Hematopoietic multipotent progenitor cell (in vitro differentiated cells): ENCODE measurements at regions not wholly inside any gene's neighbourhood (a gene's known extent, or its start where the extent isn't known, plus 50 kb on each side); places are given as distances from the start of the nearest gene placed in this dataset.
"Not testable (repeated sequence)": the region's sequence is repeated elsewhere in the genome, so short reads cannot be mapped to it uniquely, and the experiment has no call there.

ENCODE experiments used
- DNase-seq, 3 donors: peaks; one replicate each; pipeline ENCODE4 v3.0.0-alpha.2; 2011 to 2015; ENCODE audit warnings: low read depth in 2 of 3, low spot score in 2 of 3

DNA sequence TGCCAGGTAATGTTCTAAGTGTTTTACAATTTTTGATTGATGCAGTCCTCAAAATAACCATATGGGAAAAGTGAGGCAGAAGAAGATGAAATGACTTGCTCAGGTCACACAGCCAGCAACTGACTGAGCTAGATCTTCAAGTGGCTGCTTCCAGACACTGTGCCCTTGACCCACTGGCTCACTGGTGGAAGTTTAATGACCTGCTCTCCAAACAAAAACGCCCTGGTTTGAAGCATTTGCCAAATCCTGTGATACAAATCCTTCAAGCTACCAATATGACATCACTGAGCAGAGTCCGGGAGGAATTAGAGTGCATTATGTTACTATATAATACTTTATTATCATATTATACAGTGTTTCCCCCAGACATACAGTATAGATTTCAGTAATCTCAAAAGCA lies 459.4 kb downstream of the GADD45G start:
- DNase-seq = no peak

DNA sequence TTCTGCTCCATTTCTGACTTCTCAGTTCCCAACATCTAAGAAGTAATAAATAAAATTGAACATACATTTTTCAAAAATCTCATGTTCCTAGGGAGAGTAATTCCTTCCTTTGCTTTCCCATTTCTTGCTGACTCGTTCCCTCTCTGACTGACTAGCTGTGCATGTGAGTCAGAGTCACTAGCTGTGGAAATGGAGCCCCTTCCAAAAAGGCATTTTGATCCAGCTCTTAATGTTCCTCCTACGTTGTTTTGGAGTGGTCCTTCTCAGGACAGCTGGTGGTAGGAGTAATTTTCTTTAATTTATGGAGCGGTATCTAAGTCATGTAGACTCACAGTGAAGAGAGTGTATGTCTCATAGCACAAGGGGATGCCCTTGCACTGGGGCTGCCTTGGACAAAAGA lies 460.2 kb downstream of the GADD45G start:
- DNase-seq = no peak

DNA sequence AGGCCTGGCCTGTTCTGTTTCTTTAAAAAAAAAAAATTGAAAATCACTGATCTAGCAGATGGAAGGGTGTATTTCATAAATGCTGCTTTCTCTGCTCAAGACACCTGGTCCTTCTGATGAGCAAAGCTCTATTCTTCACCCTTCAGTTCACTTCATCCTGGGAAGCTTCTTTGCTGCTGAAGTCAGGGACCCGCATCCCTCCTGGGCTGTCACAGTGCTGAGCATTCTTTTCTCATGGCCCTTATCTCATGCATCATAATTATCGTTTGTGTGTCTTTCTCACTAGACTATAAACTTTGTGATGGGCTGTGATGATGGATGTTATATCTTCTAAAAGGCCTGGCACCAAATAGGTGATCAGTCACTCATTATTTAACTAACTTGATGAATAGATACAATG lies 461.0 kb downstream of the GADD45G start:
- no peak for DNase-seq

DNA sequence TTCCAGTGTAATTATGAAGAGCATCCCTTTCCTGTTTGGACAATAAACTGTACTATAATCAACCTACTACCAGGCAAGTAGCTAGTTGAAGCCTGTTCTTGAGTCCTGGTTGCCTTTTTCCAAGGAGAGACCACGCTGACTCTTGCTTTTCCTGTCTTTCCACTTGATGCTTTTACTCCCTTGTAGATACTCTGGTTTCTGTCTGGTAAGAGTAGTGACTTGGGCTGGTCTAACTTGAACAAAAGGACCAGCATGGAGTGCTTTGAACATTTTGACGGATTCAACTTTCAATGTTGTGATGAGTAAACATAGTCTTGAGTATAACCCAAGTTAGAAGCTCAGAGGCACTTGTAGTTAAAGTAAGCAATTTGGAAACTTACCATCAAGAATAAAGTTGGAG lies 464.3 kb downstream of the GADD45G start:
- no peak for DNase-seq

DNA sequence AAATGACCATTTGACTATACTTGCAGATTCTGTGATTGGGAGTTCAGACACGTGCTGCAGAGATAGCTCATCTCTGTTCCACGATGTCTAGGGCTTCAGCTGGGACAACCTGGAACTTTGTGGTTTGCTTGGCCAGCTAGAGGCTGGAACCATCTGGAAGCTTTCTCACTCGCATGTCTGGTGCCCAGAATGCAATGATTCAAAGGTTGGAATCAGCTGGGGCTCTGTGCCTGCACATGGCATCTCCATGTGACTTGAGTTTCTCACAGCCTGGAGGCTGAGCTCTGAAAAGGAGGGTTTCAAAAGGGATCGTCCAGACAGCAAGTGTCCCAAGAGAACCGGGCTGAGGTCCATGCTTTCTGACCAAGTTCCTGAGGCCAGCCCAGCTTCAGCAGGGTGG lies 465.2 kb downstream of the GADD45G start:
- no peak for DNase-seq

DNA sequence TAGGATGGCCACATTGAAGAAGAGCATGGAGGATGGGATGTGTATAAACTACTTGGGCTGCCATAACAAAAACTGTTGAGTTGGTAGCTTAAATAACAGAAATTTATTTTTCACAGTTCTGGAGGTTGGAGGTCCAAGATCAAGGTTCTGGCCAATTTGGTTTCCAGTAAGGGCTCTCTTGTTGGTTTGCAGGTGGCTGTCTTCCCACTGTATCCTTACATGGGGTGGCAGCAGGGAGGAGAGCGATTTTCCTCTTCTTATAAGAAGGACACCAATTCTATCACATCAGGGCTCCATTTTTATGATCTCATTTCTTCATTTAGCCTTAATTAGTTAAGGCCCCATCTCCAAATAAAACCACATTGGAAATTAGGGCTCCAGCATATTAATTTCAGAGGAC lies 465.7 kb downstream of the GADD45G start:
- DNase-seq = no peak

DNA sequence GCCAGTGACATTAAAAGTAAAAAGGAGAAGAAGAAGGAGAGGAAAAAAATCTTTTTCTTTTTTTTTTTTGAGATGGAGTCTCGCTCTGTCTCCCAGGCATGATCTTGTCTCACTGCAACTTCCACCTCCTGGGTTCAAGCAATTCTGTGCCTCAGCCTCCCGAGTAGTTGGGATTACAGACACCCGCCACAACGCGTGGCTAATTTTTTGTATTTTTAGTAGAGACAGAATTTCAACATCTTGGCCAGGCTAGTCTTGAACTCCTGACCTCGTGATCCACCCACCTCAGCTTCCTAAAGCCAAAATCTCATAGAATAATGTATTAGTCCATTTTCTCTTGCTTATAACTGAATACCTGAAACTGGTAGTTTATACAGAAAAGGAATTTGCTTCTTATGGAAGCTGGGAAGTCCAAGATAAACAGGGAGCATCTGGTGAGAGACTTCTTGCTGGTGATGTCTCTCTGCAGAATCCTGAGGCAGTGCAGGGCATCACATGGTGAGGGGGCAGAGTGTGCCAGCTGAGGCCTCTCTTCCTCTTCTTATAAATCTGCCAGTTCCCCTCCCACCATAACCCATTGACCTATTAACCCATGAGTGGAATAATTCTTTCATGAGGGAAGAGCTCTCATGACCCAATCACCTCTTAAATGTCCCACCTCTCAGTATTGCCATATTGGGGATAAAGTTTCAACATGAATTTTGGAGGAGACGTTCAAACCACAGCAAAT lies 466.3 kb downstream of the GADD45G start:
- DNase-seq = no peak

DNA sequence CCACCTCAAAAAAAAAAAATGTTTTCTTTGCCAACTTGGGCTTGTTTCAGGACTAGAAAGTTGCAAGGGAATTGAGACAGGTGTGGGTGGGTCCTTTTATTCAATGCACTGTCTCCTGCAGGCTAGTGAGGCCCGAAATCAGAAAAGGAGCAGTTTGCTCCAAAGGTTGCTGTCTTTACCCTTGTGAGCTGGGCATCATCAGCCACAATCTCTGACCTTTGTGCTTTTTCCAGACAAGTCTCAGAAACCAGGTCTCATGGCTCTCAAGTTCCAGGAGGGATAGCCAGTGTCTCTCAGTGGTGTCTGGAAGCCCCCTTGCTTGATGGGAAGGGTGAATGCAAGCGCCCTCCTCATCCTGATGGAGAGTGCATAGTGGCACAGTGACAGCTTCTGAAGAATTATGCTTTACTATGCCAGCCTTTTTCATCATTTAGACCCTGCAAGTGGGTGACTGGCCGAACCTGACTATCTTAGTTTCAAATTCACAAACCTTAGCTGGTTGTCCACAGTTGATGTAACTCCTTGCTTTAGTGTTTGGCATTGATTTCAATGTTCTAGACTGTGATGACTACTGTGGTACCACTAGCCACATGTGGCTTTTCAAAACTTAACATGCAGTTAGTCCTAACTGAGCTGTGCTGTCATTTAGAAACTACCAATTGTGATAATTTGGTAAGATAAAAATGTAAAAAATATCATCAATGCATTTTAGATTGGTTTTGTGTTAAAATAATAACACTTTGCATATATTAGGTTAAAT lies 468.6 kb downstream of the GADD45G start:
- no peak for DNase-seq

DNA sequence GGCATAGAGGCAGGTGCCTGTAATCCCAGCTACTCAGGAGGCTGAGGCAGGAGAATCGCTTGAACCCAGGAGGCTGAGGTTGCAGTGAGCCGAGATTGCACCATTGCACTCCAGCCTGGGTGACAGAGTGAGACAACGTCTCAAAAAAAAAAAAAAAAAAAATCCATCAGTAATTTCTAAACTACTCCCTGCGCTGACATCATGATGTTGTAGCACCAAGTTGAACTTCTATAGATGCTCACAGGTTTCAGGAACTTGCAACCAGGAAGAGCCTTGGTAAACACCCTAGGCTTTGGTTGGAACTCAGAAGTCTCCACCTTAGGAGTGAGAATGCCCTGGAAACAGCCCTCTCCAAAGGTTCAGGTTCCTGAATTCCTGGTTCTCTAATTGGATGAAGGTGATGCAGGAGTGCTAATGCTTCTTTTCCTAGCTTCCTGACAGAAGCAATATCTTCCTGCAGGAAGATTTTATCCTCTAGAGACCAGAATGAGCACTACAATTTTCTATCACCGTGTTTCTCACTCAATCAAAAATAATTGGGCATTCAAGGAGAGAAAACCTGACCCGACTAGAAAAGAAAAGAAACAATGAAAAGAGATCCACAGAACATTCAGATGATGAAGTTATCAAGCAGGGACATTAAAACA lies 469.6 kb downstream of the GADD45G start:
- DNase-seq = no peak

DNA sequence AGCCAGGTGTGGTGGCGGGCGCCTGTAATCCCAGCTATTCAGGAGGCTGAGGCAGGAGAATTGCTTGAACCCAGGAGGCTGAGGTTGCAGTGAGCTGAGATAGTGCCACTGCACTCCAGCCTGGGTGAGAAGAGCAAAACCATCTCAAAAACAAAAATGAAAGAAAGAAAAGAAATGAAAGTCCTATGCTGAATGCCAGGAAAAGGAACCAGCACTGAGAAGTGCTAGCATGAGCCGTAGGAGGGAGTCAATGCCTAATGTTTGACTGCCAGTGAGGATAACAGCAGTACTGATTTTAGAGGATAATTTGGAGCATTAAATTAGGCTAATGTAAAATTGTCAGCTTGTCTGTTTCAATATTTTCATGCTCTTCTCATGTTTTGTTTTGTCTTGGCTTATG lies 472.8 kb downstream of the GADD45G start:
- DNase-seq = not testable (repeated sequence)

DNA sequence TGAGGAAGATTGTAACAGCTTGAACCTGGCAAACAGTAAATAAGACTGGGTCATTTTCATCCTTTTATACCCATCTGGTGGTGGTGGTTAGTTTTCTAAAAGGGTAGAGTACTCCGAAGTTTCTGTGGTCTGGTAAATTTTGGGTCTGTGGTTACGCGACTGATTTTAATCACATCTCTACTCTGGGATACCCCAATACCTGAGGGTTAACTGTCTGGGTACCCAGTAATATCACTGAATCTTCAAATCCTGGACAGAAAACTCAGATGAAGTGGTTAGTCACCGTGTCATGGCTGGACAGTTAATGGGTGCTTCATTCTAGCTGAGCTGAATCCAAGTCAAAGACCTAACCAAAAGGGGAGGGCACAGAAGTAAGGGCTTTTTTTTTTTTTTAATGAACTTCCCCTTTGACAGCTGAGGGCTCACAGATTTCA lies 474.2 kb downstream of the GADD45G start:
- peak in 2 of 3 donors; percentile 17 to 63 for DNase-seq

DNA sequence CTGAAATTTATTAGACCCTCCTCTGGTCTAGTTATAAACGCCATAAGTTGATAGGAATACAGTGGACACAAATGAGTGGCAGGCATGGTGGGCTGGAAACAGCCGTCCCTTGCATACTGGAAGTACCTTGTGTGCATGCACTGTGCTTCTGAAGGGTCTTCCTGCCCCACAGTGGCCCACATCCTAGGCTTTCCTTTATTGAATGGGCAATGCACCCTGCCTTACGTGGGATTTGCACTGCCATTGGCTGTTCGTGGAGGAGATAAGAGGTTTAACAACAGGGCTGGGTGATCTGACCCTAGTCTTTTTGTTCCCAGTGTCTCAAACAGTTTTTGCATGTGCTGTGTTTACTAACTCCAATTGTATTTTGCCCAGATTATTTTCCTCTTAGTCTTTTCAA lies 480.8 kb downstream of the GADD45G start:
- no peak for DNase-seq

DNA sequence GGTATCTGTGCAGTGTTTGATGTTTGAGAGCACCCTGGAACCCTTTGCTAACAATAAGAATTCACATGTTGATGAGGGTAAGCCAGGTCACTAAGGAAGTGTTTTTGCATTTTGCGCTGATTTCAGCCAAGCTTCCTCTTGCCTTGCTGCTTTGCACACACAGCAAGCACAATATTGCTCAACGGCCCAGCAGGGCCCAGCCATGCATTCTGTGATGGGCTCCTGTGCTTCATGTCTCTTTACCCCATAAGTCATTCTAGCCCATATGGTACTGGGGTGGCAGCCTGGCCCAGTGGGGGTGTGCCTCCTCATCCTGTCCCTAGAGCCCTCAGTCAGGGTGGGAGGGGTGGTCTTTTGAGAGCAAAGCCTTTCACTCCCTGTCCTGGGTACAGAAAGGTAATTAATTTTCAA lies 481.3 kb downstream of the GADD45G start:
- no peak for DNase-seq

DNA sequence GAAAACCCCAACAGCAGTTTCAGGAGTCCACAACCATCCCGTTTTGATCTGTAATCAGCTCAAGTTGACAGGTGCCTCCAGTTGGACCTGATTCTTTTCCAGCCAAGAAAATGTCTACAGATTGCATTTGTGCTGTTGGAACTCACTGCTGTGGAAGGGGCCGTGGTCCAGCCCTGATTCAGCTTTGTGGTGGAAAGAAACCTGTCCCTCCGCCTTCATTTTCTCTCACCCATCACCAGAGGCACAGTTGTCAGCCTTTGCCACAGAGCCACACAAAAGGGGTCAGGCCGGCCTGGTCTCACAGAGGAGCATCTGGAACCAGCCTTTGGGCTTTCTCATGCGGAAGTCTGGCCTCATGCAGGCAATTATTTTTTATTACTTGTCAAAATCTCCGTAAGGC lies 483.6 kb downstream of the GADD45G start:
- no peak for DNase-seq

DNA sequence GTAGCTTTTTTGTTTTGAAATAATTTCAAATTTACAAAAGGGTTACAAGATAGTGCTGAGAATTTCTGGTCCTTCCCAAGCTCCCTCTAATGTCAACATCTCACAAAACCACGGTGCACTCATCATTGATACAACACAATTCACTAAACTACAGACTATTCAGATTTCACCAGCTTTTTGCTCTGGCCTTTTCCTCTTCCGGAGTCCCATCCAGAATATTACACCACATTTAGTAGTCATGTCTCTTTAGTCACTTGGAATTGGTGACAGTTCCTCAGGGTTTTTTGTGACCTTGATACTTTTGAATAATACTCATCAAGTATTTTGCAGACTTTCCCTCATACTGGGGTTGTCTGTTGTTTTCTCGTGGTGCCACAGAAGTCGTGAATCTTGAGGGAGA lies 484.0 kb downstream of the GADD45G start:
- no peak for DNase-seq

DNA sequence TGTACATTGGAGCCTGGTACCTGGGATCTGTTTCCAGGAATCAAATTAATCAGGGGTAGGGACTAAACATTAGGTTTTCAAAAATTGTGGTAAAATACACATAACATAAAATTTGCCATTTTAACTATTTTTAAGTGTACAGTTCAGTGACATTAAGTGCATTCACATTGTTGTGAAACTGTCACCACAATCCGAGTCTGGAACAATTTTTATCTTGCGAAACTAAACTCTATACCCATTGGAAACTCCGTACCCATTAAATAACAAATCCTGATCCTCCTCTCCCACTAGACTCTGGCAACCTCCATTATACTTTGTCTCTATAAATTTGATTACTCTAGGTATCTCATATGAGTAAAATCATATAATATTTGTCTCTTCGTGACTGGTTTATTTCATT lies 486.2 kb downstream of the GADD45G start:
- DNase-seq = no peak

DNA sequence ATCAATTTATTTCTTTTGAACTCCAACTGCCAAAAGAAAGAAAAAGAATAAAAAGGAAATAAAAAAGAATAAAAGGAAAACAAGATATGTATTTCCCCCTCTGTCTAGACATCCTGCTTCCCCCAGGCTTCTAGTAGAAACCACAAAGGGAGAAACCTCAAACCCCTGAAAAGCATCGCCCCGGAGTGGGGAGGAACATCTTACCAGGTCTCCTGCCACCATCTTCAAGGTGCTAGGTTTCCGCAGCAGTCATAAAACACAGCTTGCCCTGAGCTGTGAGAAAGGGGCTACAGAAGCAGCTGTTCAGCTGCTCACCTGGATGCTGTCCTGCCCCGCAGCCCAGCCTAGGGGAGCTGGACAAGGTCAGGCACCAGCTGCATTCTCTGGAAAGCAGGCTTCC lies 487.7 kb downstream of the GADD45G start:
- DNase-seq = peak in 1 of 3 donors; percentile 28

DNA sequence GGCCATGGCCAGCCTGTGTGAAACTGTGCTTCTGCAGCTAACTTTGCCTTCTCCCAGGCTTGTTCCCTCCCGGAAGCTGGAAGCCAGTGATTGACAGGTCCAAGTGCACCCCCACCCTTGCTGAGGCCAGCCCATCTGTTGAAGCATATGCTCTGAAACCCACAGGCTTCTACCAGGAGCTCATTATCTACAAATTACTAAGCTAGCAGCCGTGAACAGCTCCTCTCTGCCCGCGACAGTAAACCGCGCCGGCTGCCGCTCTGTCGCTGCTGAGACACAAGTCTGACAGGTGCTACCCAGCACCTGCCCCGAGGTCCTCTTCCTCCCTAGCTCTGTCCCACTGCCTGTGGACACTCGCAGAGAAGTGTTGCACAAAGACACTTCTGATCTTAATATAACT lies 490.9 kb downstream of the GADD45G start:
- DNase-seq = peak in 2 of 3 donors; percentile 12 to 34

DNA sequence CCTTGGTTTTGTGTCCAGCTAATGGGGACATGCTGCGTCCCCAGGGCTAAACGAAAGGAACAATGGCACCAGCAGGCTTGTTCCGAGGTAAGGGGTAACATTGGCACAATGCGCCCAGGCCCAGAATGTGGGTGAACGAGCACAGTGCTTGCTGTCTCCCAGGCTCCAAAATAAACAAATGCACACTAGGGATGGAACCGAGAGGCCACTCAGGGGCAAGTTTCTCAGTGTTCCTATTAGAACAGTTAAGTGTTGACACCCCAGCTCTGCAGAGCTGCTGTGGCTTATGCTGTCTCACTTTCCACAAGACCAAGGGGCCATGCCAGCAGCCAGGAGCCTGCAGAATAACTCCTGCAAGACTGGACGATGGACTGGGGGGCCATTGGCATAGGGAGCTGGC lies 492.4 kb downstream of the GADD45G start:
- no peak for DNase-seq

DNA sequence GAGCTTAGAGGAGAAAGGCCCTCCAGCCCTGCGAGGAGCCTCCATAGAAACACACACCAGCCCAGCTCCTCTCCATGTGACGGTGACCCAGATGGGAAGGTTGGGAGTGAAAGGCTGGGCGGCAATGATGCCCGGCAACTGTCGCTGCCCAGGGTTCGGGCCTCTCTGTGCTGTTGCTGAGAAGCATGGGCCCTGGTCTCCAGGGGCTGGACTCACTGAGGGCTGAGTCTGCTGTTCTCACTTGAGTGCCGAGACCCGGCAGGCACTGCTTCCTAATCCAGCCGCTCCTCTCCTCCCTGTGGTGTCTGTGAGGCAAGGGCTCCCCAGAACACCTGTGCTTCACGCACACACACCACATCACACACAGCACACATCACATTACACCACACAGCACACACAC lies 493.6 kb downstream of the GADD45G start:
- no peak for DNase-seq

DNA sequence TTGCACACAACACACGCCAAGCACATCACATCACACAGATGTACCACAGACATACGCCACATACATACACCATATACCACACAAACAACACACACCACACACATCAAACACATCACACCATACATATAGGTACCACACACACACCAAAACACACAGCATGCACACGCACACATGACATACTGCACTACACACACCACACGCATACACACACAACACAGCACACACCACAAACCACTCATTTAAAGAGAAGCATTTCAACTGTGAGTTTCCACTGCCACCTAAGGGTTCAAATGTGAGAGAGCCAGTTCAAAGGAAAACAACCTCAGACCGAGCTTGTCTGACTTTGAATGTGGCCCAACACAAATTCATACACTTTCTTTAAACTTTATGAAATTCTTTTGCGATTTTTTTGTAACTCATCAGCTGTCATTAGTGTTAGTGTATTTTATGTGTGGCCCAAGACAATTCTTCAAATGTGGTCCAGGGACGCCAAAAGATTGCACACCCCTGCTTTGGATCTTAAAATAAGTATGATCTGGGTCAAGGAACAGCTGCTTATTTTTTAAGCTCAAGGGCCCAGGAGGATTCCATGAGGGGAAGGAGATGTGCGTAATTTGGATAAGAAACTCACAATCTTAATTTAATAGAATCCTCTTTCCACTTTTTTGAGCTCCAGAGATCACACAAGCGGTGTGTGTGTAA lies 494.6 kb downstream of the GADD45G start:
- DNase-seq = peak in 2 of 3 donors; percentile 25 to 60
